Coronary artery (tissue), 2 donors: ENCODE measurements at regions not wholly inside any gene's neighbourhood (a gene's known extent, or its start where the extent isn't known, plus 50 kb on each side); places are given as distances from the start of the nearest gene placed in this dataset.
"Not testable (repeated sequence)": the region's sequence is repeated elsewhere in the genome, so short reads cannot be mapped to it uniquely, and the experiment has no call there.

Experiments
- DNase-seq: peaks from one replicate; pipeline ENCODE4 v3.0.0-alpha.2; 2017; ENCODE audit warnings: low spot score
- H3K27ac ChIP-seq, 2 donors: fragments of 200-600 bp; sonication (generic); one replicate each; pipeline ENCODE4 v1.5.1; 2016 to 2019
- H3K4me3 ChIP-seq: fragments of 200-600 bp; sonication (generic); 2 replicates; pipeline ENCODE4 v1.5.1; 2016; ENCODE audit warnings: mild to moderate bottlenecking, moderate library complexity
- CTCF ChIP-seq: fragments of 200-600 bp; sonication (generic); IDR thresholded peaks from one replicate; pipeline ENCODE4 v1.5.1; 2019; ENCODE audit warnings: antibody characterized with exemption

GRCh38 chr5:74394528-74394915, 246.0 kb downstream of the ENC1 start:
- Histone ChIP-seq H3K27ac (no peak overlapping the region), H3K4me3 (no peak overlapping the region)
- DNase-seq, result no peak
- TF ChIP-seq CTCF, result no peak

- DNase-seq, result no peak
- TF ChIP-seq CTCF, result no peak
- Histone ChIP-seq H3K4me3 (no peak overlapping the region), H3K27ac (no peak overlapping the region)
Measured at GRCh38 chr5:74393943-74394342, 246.6 kb downstream of the ENC1 start.

GRCh38 chr5:74392711-74393351, 247.7 kb downstream of the ENC1 start:
- TF ChIP-seq CTCF, result no peak
- H3K4me3 ChIP-seq, result no peak overlapping the region
- DNase-seq, result no peak

GRCh38 chr5:74391410-74391809, 249.1 kb downstream of the ENC1 start:
- DNase-seq, result no peak
- TF ChIP-seq CTCF, result no peak

More at GRCh38 chr5:74392711-74393351, 247.7 kb downstream of the ENC1 start:
- no peak overlapping the region for H3K27ac ChIP-seq

GRCh38 chr5:74390822-74391221, 249.7 kb downstream of the ENC1 start:
- TF ChIP-seq CTCF, result no peak
- Histone ChIP-seq H3K4me3 (no peak overlapping the region), H3K27ac (no peak overlapping the region)
- DNase-seq, result no peak

More at GRCh38 chr5:74391410-74391809, 249.1 kb downstream of the ENC1 start:
- Histone ChIP-seq H3K27ac (no peak overlapping the region), H3K4me3 (no peak overlapping the region)

- no peak for DNase-seq
- Histone ChIP-seq H3K27ac (no peak overlapping the region), H3K4me3 (no peak overlapping the region)
- no peak for TF ChIP-seq CTCF
Measured at GRCh38 chr5:74390306-74390637, 250.3 kb downstream of the ENC1 start.

GRCh38 chr5:74389531-74390305, 250.8 kb downstream of the ENC1 start:
- TF ChIP-seq CTCF, result no peak
- Histone ChIP-seq H3K27ac (no peak overlapping the region), H3K4me3 (no peak overlapping the region)
- DNase-seq, result no peak

GRCh38 chr5:74388411-74388810, 252.1 kb downstream of the ENC1 start:
- not testable (repeated sequence) for DNase-seq, H3K27ac ChIP-seq, H3K4me3 ChIP-seq
